Activated T-cell treated with anti-CD3 and anti-CD28 coated beads, Interleukin-2, amount 50 U/mL, for 1 hour (primary cell): ENCODE measurements at regions not wholly inside any gene's neighbourhood (a gene's known extent, or its start where the extent isn't known, plus 50 kb on each side); places are given as distances from the start of the nearest gene placed in this dataset.

Source experiments
- DNase-seq: peaks from one replicate; pipeline ENCODE4 v3.0.0-alpha.2; 2020

DNA sequence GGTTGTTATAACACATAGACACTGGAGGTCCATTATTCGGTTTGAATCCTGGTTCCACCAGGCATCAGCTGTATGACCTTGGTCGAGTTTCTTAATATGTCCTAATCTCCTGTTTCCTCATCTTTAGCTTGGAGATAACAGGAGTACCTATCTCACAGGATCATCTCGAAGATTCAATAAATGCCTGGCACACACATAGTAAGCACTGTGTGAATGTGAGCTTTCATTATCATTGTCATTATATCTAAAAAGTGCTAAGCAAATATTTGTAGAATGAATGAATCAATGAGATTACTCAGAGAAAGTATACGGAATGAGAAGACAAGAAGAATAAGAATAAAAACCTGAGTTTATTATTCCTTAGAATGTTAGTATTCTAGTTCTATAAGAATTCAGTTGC lies 227.4 kb upstream of the CFAP20DC start:
- no peak for DNase-seq

DNA sequence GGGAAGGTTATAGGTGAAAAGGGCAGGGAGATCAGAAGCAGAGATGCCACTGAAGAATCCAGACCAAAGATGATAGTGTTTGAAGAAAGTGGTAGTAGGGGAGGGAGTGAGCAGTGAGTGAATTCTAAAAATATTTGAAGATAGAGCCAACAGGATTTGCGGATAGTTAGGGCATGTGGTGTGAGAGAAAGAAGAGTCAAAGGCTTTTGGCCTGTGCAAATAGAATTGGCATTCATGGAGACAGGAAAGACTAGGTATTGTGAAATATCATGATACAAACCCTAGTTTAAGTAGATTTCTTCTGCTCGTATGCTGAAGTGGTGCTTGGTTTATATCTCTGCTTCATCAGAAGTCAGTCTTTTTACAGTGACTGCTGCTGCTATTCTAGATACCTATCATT lies 224.2 kb upstream of the CFAP20DC start:
- no peak for DNase-seq

DNA sequence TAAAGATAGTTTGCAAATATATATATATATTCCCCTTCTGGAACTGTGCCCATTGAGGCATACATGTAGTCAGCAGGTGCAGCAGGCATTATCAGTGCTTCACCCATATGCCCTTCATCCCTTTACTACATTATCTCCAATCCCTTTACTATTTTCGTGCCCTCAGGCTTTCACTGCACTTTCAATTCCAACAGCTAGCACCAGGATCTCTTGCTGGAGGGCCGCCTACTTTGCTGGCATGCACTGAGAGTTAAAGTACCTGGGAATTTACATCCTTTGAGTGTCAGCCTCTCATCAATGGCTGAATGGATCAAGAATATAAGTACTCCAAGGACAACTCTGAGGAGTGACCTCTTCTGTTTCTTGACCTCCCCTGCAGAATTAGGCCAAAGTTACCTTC lies 222.1 kb upstream of the CFAP20DC start:
- DNase-seq: no peak

DNA sequence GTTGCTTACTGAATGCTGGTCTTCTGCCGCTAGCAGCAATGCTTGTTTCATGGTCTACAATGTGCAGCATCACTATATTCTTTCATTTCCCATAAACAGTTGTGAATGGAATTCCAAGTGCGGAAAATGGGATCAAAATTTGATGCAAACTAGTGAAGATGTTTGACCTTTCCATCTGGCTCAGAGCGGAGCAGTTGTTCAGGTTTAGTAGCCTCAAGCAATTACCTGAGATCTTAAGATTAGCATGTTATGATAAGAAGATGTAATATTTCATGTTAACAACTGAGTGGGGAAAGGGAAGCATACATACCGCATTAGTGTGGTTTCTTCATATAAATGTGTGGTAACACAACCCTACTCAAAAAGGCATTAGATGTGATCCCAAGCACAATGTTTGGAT lies 221.1 kb upstream of the CFAP20DC start:
- DNase-seq: no peak

DNA sequence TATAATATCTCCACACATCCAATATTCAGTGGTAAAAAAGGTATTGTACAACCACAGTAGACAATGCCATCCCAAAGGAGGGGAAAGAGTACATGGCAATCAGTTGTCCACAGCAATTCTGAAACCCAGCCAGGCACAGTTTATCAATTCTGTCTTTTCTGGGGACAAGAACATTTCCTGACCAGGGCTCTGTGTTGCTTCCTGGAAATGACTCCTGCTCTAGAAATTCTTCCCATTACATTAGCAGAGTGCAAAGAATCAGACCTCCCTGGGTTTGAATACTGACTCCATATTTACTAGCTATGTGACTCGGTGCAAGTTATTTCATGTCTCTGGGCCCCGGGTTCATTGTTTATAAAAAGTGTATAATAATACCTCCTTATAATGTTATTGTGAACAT lies 220.4 kb upstream of the CFAP20DC start:
- DNase-seq: no peak

DNA sequence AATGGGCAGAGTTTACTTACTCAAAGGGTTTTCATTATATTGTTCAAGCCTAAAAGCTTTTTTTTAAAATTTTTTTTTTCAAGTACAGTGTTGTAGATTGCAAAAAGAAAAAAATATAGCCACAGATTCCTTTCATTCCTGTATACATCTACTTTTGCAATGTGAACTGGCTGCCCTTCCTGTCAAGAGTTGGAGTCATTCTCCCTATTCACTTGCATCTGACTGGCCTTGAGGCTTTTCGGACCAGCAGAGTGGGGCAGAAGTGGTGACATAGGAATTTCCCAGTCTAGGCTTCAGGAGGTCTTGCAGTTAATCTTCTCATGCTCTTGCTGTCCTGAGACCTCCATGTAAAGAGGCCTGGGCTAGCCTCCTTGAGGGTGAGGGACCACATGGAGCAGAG lies 218.3 kb upstream of the CFAP20DC start:
- DNase-seq: no peak

DNA sequence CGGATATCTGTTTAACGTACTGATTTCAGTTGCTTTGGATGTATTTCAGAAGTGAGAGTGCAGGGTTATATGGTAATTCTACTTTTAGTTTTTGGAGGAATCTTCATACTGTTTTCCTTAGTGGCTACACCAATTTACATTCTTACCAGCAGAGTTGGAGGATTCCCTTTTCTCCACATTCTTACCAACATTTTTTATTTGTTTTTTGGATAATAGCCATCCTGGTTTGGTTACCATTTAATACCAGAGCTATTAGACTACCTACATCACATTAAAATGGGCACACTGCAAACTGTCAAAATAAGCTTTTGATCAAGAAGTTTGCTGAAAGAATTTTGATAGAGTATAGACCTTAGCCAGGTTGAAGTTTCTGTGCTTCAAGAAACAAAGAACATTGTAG lies 217.2 kb upstream of the CFAP20DC start:
- no peak for DNase-seq

DNA sequence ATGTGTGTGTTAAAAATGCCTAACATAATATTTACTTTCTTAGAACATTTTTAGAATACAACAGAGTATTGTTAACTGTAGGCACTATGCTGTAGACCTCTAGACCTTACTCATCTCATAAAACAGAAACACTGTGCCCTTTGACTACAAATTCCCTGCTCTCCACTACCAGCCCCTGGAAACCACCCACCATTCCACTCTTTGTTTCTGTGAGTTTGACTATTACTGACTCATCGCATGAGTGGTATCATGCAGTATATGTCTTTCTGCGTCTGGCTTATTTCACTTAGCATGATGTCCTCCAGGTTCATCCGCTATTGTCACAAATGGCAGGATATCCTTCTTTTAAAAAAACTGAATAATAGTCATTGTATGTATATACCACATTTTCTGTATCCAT lies 216.7 kb upstream of the CFAP20DC start:
- DNase-seq: no peak

DNA sequence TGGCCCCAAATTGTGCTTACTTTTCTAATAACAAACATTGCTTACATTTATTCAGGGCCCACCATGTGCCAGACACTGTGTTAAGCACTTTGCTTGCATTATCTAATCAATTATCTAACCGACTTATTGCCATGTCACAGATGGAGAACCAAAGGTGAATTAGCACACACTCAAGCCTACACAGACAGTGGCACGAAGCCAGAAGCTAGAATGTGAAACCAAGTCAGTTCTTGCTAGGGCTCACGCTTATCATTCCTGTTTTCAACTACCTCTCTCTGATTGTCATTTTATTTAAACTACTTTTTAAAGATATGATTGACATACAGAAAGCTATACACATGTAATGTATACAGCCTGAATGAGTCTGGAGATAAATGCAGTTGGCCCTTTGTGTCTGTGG lies 215.7 kb upstream of the CFAP20DC start:
- DNase-seq: no peak

DNA sequence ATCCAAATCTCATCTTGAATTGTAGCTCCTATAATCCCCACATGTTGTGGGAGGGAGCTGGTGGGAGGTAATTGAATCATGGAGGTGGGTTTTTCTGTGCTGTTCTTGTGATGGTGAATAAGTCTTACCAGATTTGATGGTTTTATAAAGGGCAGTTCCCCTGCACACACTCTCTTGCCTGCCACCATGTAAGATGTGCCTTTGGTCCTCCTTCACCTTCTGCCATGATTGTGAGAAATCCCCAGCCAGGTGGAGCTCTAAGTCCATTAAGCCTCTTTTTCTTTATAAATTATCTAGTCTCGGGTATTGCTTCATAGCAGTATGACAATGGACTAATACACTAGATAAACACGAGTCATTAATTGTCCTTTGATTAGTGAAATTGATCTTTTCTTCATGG lies 214.5 kb upstream of the CFAP20DC start:
- DNase-seq: no peak

DNA sequence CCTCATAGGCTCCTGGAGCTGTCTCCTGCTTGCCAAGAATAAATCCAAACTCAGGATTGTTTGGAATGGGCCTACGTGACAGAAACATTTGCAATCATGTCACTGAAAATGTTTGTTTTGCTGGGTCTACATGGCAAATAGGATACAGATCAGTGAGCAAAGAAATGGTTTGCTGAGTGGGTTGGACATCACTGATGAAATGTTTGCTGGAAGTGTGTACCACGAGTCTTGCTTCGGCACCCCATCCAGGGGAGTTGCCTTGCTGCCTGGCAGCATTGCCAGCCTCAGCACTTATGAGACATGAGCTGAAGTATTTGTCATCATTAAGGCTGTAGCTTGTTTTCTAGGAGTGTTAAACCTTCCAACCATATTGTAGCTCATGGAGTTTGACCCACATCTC lies 213.3 kb upstream of the CFAP20DC start:
- DNase-seq: no peak

DNA sequence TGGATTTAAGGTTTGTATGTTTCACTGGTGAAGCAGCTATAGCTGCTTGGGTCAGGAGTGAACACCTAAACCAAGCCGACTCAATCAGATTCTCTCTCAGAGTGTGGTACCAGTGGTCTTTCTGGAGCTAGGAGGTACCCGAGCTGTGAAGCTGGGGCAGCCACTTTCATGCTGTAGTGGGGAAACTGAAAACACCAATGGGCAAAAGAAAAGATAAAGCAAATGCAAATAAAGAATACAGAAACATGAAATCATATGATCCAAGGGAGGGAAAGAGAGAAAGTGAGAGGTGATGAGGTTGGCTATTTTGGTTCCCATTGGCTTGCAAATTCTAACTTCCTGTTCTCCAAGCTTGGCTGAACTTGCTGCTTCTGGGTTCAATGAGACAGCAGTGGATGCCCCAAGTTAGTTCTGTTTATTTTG lies 212.3 kb upstream of the CFAP20DC start:
- no peak for DNase-seq

DNA sequence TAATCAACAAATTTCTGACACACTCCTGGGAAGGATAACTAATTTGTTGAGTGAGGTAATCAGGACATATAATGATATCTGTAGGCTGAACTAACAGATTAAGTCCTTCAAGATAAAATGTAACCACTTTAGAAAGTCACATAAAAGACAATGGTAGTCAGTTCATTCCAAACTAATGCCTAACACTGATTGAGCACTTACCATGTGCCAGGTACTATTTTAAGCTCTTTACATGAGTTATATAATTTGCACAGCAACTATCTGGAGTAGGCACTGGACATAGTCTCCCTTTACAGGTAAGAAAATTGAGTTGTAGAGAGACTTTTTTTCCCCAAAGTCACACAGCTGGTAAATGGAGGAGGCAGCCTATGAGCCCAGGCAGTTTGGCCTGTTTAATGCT lies 211.2 kb upstream of the CFAP20DC start:
- DNase-seq: no peak

DNA sequence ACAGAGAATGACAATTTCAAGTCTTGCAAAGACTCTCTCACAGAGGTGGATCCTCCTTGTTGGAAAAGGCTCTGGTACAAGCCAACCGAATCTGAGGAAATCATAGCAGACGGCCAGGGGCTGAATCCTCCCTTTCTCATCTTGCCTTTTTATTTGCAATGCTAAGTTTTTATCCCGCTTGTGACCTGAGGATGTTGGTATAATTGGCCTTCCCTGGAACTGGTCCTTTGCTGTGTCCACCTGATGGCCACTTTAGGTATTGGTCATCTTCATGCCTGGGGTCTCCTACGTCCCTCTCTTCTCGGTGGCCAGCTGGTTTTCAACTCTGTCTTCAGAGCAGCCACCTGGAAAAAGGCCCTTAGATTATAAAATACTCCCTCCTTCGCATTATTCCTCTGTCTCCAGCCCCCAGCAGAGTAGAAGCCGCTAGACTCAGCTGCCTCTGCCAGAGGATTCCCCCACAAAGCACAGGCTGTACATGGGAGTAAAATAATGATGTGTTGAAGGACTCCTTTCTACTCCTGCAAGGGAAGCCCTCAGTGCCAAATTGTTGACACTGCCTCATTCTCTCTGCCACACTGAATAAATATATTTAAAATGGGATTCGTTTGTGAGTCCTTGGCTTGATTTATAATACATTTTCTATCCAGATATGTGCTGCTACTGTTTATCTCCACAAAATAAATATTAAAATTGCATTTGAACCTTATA lies 208.9 kb upstream of the CFAP20DC start:
- no peak for DNase-seq

DNA sequence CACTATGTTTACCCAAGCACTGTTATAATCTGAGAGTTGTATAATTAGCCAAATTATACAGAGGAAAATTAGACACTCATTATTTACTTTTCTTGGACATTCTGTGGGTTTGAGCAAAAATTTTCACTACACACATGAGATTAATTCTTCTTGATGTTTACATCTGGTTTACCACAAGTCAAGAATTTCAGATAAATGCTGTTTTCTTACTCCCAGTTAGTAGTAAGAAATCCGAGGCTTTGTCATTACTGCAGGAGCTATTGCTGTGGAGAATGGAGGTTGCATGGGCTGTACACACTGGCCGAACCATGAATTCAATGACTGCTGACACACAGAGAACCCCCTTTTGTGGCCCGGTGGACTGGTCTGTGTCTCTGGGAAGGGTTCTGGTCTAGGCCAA lies 207.7 kb upstream of the CFAP20DC start:
- DNase-seq: no peak

DNA sequence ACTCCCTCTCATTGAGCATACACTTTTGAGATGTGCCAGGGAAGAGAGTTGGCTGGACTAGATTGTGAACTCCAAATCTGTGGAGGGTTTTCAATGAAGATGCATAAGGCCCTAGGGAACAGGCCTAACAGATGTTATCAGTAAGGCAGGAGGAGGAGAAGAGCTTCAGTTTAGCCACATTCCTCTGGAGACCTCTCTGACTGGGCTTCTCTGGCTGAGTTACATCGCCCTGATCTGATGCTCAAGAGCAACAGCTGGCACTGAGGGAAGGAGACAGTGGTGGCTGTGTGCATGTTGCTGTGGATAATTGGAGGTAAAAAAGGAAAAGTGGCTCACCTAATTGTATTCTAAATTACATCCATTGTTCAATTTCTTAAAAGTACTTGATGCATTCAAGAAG lies 206.4 kb upstream of the CFAP20DC start:
- DNase-seq: no peak

DNA sequence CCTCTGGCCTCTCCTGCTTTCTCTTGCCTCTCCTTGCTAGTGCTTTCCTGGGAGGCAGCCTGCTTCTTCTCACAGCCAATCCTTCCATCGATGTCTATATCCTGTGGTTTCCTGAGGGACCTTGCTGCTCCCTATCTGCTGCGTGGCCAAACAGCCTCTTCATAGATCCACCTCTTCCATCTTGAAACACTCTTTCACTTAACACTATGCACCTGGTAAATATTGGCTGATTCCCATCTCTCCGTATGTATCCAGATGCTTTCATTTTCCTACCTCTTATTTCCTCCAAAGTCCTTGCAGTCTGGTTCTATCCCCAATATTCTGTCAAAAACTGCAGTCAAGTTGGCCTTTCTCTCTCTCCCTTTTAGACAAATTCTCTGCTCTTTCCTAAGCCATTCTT lies 205.2 kb upstream of the CFAP20DC start:
- no peak for DNase-seq

DNA sequence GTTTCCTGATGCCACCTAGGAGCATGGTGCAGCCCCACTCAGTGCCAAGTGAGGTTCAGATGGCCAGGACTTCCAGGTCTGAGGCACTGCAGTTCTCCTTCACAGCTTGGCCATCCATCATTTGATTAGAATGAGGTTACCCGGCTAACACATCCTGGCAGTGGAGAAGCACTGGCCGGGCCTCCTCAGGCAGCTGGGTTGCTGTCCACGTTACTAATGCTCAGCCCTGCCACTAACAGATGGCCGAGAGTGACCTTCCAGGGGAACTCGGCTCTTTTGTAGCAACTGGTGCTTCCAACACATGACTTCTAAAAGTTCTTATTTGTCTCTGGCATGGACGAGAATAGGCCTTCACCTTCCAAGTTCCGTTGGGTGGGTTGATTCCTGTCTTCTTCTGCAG lies 204.6 kb upstream of the CFAP20DC start:
- DNase-seq: no peak

DNA sequence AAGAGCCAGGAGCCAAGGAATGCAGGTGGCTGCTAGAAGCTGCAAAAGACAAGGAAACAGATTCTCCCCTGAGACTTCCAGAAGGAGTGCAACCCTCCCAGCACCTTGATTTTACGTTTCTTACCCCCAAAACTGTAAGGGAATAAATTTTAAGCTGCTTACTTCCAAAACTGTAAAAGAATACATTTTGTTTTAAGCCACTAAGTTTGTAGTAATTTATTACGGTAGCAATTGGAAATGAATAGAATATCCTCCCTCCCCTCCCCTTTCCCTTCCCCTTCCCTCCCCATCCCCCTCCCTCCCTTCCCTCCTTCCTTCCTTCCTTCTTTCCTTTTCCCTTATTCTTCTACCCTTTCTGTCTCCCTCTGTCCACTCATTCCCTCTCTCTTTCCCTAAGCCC lies 203.7 kb upstream of the CFAP20DC start:
- no peak for DNase-seq

DNA sequence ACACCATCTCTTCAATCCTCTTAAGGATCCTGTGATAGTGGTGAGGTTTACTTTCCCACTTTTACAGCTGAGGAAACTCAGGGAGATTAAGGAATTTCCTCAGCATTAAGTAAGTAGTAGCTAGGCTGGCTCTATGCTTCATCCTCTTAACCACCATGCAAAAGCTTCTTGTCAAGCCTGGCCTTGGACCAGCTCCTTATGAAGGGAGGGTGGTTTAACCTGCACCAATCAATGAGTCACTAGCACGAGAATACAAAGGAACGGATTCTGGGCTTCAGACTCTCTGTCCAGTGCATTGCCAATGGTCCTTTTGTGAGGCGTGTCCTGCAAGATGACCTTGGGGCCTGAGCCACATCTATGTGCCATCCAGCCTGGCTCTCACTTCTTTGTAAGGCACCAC lies 202.0 kb upstream of the CFAP20DC start:
- DNase-seq: no peak

DNA sequence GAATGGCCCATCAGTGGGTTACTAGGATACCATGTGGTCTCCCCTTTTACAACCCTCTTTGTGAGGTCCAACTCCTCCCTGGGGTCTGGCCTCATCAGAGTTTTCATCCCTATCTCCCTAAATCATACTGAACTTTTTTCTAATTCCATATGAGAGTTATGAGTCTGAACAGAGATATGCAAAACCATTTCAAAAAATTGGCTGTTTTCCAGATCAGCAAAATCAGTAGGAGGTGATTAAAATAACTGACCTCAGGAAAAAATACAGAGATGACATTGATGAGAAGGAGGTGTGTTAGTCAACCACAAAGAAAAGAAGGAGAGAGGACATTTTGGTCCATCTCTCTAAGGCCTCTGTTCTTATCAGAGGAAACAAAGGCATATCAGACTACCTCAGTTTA lies 200.8 kb upstream of the CFAP20DC start:
- DNase-seq: no peak

DNA sequence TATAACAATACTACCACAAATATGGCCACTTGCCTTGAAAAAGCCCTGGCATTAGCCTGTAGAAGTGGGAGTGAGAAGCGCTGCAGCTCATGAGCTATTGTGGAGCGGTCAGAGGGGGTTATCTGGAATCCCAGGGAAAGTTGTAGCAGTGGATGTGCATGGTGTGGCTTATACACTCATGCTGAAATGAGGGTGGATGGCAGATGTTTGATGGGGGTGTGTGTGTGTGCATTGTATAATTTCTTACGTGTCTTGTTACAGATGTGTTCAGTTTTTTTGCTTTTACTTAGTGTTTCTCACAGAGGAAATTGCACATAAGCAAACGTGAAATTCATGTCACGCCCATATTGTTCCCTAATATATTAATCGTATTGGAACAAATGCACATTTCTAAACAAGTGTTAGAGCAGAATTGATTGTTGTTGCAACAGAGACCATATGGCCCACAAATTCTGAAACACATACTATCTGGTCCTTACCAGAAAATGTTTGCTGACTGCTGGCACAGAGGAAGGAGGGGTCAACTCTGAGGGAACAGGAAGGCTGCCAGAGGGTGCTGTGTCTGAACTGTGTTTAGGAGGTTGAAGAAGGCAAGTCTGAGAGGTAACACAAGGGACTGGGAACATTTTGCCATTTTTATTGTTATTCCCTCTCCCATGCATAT lies 200.0 kb upstream of the CFAP20DC start:
- no peak for DNase-seq

DNA sequence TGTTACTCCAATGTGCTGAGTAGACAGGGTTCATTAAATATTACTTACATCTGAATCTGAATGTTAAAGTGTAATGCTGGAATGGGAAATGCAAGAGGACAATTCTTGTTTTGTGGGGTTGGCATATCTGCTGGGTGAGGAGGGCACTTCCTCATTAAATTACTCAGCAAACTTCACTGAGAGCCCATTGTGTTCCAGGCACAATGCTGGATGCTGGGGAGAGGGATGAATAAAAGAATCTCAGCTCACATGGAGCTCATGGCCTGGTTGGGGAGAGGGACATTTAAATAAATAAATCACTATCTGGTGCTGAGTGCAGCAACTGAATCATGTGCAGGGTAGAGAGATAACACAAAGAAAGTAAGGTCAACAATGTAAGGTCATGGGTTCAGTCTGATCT lies 199.2 kb upstream of the CFAP20DC start:
- no peak for DNase-seq

DNA sequence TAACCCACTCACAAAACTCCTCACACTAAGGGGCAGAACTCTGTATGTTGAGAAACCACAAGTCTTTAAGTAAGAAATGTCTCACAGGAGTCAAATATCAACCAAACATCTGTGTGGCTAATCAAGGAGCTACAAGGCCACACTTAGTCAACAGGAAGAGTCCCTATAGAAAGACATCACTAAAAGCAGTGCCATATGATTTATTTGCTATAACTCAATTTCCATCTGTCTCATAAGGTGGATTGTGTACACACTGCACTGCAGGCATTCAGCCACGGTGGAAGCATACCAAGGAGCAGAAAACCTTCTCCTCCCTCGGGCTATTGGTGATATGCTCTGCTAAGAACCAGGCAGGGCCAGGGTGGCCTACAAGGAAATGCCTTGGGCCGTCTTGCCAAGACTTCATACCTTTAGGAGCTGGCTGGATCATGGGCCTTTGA lies 197.6 kb upstream of the CFAP20DC start:
- no peak for DNase-seq
